Vagina (tissue), 2 donors: ENCODE measurements at regions not wholly inside any gene's neighbourhood (a gene's known extent, or its start where the extent isn't known, plus 50 kb on each side); places are given as distances from the start of the nearest gene placed in this dataset.

Experiments used
- POLR2A ChIP-seq, 2 donors: fragments of 450-650 bp; IDR thresholded peaks; one replicate each; pipeline ENCODE4 v1.6.1; 2017; ENCODE audit warnings: antibody characterized with exemption in 2 of 2, mild to moderate bottlenecking in 2 of 2, moderate library complexity in 2 of 2
- POLR2AphosphoS5 ChIP-seq, 2 donors: sonication (generic); formaldehyde crosslinking; IDR thresholded peaks; one replicate each; pipeline ENCODE4 v1.9.0; 2017; ENCODE audit warnings: antibody characterized with exemption in 2 of 2, mild to moderate bottlenecking in 2 of 2, low read depth in 1 of 2; ENCODE audit not compliant: insufficient read depth in 1 of 2
- TF ChIP-seq, protein P1 (sequence below), 3 experiments: fragments of 450-650 bp in 2 of 3; fragments of 200-600 bp in 1 of 3; sonication (generic) in 1 of 3; IDR thresholded peaks; one replicate each; pipeline ENCODE4 v1.5.1; 2017 to 2019; ENCODE audit warnings: antibody characterized with exemption in 3 of 3, mild to moderate bottlenecking in 2 of 3, moderate library complexity in 2 of 3

DNA sequence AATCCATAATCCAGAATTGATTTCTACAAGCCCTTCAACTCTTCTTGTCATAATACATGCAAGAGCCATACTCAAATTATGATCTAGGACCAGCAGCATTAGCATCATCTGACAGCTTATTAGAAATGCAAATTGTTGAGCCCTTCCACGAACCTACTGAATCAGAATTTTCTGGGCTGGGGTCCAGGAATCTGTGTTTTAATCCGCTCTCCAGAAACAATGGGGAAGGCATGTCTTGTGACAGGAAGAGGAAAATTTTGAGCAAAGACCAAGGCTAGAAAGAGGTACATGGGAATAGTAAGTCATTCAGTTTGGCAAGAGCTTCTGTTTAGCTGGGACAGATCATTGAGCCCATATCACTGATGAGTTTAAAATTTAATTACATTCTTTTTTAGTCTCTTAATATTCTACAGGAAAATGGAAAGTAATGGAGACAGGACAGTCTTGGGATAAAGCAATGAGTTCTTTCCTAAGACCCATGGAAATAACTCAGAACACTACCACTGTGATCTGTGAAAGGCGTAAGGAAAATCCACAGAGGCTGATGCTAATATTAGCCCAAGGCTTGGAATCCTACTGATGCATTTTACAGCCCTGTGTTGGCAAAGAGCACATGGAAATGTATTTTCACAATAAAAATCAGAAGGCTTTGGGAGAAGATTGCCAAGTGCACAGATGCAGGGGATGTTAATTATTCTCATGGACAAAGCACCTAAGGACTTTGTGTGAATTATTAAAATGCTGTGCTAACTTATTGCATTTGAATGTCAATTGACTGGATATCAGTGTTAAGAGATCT, 73.7 kb upstream of the STK32A start:
- TF ChIP-seq, protein P1, sequence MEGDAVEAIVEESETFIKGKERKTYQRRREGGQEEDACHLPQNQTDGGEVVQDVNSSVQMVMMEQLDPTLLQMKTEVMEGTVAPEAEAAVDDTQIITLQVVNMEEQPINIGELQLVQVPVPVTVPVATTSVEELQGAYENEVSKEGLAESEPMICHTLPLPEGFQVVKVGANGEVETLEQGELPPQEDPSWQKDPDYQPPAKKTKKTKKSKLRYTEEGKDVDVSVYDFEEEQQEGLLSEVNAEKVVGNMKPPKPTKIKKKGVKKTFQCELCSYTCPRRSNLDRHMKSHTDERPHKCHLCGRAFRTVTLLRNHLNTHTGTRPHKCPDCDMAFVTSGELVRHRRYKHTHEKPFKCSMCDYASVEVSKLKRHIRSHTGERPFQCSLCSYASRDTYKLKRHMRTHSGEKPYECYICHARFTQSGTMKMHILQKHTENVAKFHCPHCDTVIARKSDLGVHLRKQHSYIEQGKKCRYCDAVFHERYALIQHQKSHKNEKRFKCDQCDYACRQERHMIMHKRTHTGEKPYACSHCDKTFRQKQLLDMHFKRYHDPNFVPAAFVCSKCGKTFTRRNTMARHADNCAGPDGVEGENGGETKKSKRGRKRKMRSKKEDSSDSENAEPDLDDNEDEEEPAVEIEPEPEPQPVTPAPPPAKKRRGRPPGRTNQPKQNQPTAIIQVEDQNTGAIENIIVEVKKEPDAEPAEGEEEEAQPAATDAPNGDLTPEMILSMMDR (IDR thresholded peaks at IDR 0.05): no peak
- TF ChIP-seq POLR2A (IDR thresholded peaks at IDR 0.05): no peak
- TF ChIP-seq POLR2AphosphoS5 (IDR thresholded peaks at IDR 0.05; ENCODE audit: insufficient read depth in 1 of 2, low read depth in 1 of 2): no peak
